Fibroblast of the aortic adventitia (primary cell): ENCODE measurements at regions not wholly inside any gene's neighbourhood (a gene's known extent, or its start where the extent isn't known, plus 50 kb on each side); places are given as distances from the start of the nearest gene placed in this dataset.
A peak's percentile ranks its signal among the peaks of the same experiment; 100 is the strongest.

ENCODE experiments used
- DNase-seq: peaks from one replicate; pipeline ENCODE4 v3.0.0-alpha.2; 2010; ENCODE audit warnings: low read depth
- H3K4me3 ChIP-seq: 2 replicates; pipeline ENCODE4 v1.5.1; 2011; ENCODE audit warnings: low read depth, mild to moderate bottlenecking, control low read depth, low read length, moderate library complexity
- CTCF ChIP-seq: IDR thresholded peaks from 2 replicates; pipeline ENCODE4 v1.5.1; 2011; ENCODE audit warnings: mild to moderate bottlenecking, low read length, control low read depth, inconsistent platforms; ENCODE audit not compliant: insufficient read depth

DNA sequence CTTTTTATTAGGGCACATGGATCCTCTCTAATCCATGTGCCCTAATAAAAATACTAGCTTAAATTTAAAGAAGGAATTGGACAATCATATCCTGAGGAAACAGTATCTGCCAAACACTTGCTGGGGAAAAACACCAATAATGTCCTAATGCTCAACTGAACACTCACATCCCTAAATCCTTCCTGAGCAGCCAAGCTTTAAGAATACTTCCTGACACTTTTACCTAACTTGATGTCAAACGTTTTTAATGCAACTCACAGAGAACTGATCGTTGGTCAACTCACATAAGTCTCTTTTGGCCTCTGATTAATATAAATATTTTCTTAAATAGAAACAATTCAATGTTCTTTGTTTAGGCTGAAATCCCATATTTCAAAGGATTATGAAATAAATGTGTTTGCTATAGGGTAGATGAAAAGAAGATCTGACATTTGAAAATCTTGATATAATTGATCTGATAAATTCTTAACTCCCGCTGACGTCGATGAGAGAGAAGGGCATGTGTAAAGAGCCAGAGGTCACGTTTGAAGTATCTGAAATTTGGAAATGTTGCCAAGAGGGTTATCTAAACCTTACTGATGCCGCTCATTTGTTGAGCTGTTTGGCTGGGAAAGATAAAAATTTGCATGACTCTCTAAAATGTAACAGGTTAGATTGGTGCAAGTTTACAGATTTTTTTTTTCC, 122.8 kb upstream of the RHOBTB1 start:
- TF ChIP-seq CTCF = no peak
- H3K4me3 ChIP-seq = no peak overlapping the region
- peak; percentile 10 for DNase-seq

DNA sequence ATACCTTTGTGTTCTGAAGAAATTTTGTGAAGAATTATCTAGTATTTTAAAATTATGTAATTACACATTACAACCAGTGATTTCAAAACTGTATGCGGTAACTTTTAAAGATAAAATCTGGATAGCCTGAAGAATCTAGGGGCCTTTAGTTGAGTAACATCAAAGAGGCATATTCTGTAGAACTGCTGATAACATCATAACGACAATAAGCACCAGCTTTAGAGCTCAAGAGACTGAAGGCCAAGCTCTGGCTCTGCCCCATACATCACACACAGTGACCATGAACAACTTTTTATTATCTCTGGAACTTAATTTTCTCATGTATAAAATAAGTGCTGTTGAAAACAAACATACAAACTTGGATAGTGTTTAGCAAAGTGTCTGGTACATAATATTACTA, 121.1 kb upstream of the RHOBTB1 start:
- no peak for TF ChIP-seq CTCF
- no peak overlapping the region for H3K4me3 ChIP-seq
- DNase-seq = no peak

DNA sequence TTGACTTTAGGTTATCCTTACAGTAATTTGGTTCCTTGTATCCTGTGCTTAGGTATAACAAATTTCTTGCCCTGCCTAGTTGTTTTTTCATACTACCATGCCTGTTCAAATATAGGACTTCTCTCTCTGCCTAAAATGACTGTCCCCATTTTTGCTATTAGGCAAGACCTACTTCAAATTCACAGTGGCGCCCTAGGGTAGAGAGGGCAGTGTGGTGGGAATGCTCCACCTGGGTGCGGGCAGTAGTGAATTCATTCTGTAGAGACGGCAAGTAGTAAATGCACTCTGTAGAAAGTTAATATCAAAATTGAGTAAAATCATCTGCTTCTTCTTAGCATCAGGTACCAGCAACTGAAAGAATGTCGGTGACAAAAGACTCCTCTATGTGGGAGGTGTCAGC, 120.4 kb upstream of the RHOBTB1 start:
- no peak for TF ChIP-seq CTCF
- H3K4me3 ChIP-seq = no peak overlapping the region
- no peak for DNase-seq

- no peak for TF ChIP-seq CTCF
- DNase-seq = peak; percentile 31
- H3K4me3 ChIP-seq = no peak overlapping the region
Measured at GRCh38 chr10:61063901-61064300, 119.9 kb upstream of the RHOBTB1 start.

GRCh38 chr10:61063034-61063433, 119.0 kb upstream of the RHOBTB1 start:
- no peak for TF ChIP-seq CTCF
- no peak overlapping the region for H3K4me3 ChIP-seq
- DNase-seq = peak; percentile 47

GRCh38 chr10:61061923-61062504, 118.0 kb upstream of the RHOBTB1 start:
- TF ChIP-seq CTCF = no peak
- H3K4me3 ChIP-seq = no peak overlapping the region
- no peak for DNase-seq

- TF ChIP-seq CTCF = no peak
- DNase-seq = no peak
Measured at GRCh38 chr10:61059636-61060035, 115.7 kb upstream of the RHOBTB1 start.

More at GRCh38 chr10:61059636-61060035, 115.7 kb upstream of the RHOBTB1 start:
- no peak overlapping the region for H3K4me3 ChIP-seq
